Bone marrow (tissue), 2 donors: ENCODE measurements at regions not wholly inside any gene's neighbourhood (a gene's known extent, or its start where the extent isn't known, plus 50 kb on each side); places are given as distances from the start of the nearest gene placed in this dataset.
"Not testable (repeated sequence)": the region's sequence is repeated elsewhere in the genome, so short reads cannot be mapped to it uniquely, and the experiment has no call there.

Experiments used
- DNase-seq, 2 donors: peaks; one replicate each; lab custom pipeline; 2025; lab: John Stamatoyannopoulos, UW

DNA sequence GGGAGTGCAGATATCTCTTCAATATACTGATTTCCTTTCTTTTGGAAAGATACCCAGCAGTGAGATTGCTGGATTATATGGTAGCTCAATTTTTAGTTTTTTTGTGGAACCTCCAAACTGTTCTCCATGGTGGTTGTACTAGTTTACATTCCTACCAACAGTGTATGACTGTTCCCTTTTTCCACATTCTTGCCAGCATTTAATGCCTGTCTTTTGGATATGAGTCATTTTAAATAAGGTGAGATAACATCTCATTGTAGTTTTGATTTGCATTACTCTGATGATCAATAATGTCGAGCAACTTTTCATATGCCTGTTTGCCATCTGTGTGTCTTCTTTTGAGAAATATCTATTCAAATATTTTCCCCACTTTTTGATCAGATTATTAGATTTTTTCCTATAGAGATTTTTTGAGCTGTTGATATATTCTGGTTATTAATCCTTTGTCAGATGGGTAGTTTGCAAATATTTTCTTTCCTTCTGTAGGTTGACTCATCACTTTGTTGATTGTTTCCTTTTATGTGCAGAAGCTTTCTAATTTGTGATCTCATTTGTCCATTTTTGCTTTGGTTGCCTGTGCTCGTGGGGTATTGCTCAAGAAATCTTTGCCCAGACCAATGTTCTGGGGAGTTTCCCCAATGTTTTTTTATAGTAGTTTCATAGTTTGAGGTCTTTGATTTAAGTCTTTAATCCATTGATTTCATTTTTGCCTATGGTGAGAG is 552.7 kb downstream of the ZNF674 start:
- no peak for DNase-seq

GRCh38 chrX:45986971-45987370 is 558.2 kb downstream of the ZNF674 start:
- no peak for DNase-seq

- DNase-seq, result no peak
These were observed 559.1 kb downstream of the ZNF674 start for GRCh38 chrX:45986081-45986480.

- DNase-seq, result not testable (repeated sequence)
These were observed 562.1 kb downstream of the ZNF674 start for GRCh38 chrX:45982958-45983727.

DNA sequence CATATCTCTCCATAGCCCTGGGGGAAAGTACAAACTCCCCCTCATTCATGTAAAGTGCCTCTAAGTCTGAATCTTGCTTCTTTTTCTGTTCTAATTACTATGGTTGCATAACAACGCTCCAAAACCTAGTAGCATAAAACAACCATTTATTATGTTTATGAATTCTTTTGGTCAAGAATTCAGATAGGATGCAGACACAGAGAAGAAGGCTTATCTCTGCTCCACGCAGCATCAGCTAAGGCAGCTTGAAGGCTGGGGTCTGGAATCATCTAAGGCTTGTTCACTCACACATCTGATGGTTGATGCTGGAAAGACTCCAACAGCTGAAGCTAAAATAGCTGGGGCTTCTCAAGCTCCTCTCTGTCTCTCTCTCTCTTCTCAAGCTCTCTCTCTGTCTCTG is 564.5 kb downstream of the ZNF674 start:
- DNase-seq, result no peak

DNA sequence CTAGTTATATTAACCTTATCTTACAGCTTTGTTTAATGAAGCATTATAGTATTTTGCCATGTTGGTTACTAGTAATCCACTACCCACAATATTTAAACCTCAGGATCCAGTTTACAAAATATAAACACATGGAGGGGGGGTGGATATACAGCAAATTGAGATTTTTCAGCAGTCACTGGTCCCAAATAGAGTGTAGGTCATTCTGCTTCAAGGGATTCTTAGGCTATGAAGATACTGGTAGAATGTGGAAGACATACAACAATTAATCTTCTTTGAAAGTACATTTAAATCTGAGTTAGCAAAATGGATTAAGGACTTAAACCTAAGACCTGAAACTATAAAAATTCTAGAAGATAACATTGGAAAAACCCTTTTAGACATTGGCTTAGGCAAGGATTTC is 569.6 kb downstream of the ZNF674 start:
- no peak for DNase-seq

DNA sequence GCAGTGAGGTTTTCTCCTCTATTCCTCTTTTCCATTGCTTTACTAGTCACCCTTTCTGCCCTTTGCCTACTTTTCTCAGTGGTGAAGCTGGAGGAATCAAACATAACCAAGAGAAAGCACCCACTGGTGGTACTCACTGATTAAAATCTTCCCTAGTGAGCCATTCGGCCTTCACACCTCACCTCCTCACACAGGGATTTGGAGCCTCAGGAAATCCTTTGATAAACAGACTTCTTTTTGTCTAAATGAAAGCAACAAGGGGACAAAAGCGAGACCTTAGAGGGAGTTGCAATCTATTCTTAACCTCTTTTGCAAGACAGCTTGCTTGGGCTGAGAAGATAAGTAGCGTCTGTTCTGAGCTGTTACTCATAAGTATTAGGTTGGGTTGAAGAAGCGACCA is 572.6 kb downstream of the ZNF674 start:
- no peak for DNase-seq

- DNase-seq, result no peak
These were observed 585.7 kb downstream of the ZNF674 start for GRCh38 chrX:45959567-45959966.

DNA sequence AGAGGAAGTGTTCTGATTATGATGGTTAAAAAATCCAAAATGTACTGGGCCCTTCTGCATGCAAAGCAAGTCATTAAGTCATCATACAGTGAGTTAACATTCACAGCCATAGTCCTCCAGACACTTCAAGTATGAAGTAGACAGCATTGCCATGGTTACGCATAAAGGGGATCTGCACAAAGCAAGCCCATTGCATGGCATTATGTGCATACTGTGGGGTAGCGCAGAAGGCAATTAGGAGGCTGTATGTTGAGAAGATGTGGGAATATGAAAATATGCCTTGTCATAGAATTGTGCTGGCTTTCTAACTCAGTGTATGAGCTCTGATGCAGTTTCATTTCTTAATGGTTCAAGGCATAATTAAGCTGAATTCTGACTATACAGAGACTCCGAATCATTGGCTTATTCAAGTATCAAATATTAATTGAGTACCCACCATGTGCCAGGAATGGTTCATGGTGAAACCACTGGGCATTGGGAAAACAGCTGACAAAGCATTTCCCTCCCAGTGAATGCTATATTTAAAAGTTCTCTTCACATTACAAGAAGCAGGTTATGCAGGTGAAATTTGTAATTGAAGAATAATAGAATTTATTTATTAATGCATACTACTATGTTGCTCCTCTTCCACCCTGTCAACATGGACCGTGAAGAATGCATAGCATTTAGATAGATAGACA is 588.9 kb downstream of the ZNF674 start:
- no peak for DNase-seq

GRCh38 chrX:45955661-45956060 is 589.6 kb downstream of the ZNF674 start:
- DNase-seq, result no peak

- DNase-seq, result no peak
These were observed 591.2 kb downstream of the ZNF674 start for GRCh38 chrX:45954026-45954425.

- DNase-seq, result no peak
These were observed 593.2 kb downstream of the ZNF674 start for GRCh38 chrX:45952030-45952429.

- no peak for DNase-seq
These were observed 609.8 kb downstream of the ZNF674 start for GRCh38 chrX:45935408-45935807.

DNA sequence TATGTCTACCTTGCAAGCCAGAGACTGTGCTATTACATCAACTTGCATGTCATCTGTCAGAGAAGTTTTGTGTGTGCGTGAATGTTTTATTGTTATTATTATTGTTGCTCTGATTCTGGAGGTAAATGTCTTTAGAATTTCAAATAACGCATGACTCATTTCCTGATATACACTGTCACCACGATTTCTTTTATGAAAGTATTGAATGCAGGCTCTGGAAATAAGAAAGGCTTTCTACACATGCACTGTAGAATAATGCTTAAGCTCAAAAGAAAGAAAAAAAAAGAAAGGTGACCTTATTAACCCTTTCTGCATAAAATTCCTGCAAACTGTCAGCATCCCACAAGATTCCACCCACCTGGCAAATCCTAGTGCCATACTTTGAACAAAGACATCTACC is 632.9 kb downstream of the ZNF674 start:
- no peak for DNase-seq

DNA sequence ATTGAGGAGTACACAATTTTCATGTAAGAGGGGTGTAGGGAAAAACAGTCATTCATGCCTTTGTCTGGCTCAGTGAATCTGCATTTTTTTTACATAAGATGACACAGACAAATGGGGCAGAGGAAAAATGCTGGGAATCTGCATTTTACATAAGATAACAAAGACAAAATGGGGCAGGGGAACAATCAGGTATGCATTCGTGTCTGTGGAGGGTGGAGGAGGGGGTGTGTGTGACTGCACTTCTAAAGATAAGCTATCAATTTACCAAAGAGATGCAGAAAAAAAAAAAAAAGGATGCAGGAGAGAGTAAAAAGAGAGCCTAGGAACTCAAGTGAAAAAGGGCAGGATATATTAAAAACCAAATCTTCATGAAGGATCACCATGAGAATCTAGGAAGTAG is 637.4 kb downstream of the ZNF674 start:
- DNase-seq, result no peak

GRCh38 chrX:45903781-45904201 is 641.4 kb downstream of the ZNF674 start:
- peak in 1 of 2 donors; percentile 71 for DNase-seq

GRCh38 chrX:45900766-45901615 is 644.2 kb downstream of the ZNF674 start:
- no peak for DNase-seq

- no peak for DNase-seq
These were observed 650.2 kb downstream of the ZNF674 start for GRCh38 chrX:45894864-45895645.

DNA sequence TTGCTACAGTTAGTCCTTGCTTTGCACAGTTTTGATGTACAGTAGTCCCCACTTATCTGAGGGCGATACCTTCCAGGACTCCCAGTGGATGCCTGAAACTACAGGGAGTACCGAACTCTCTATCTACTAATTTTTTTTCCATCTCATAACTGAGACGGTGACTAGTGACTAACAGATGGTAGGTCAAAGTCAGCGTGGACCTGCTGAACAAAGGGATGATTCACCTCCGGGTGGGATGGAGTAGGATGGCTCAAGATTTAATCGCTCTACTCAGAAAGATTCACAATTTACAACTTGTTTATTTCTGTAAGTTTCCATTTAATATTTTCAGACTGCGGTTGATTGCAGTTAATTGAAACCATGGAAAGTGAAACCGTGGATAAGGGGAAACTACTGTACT is 655.8 kb downstream of the ZNF674 start:
- DNase-seq, result no peak

- DNase-seq, result no peak
These were observed 656.7 kb downstream of the ZNF674 start for GRCh38 chrX:45888518-45888917.

DNA sequence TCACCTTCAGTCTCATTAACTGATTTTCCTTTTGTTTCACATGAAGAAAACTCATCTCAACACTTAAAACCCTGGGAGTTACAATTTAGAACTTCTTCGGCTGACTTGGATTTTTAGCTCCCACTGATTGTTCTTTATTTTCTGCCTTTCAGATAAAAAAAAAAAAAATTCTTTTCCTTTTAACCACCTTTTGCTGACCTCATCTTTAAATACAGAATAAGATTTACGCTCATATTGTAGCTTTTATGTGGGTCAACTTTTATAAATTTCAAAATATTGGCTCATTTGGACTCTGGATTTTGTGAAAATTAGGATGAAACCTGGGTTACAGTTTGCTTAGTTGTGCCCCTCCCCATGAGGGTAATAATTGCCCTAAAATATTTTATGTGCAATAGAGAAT is 659.3 kb downstream of the ZNF674 start:
- DNase-seq, result no peak
